ENCODE measurements at regions not wholly inside any gene's neighbourhood (a gene's known extent, or its start where the extent isn't known, plus 50 kb on each side); places are given as distances from the start of the nearest gene placed in this dataset.

DNA sequence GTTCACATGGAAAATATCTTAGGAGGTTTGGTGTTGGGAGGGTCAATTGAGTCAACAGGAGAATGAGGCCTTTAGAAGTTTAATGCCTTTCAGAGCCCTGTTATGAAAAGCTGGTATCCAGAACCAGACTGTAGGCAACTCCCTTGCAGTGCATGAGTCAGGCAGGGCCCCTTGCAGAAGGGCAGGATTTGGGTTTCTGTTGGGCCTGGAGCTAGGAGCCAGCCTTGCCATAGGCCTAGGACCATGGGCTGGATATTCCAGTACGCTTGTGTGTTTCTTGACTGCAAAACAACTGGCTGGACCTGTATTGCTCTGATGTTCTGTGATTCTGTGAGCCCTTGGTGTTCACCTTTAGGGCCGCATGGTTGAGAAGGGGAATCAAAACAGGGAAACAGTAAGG is 121.8 kb upstream of the ADRA1D start (continued):
- TF ChIP-seq, protein P1, sequence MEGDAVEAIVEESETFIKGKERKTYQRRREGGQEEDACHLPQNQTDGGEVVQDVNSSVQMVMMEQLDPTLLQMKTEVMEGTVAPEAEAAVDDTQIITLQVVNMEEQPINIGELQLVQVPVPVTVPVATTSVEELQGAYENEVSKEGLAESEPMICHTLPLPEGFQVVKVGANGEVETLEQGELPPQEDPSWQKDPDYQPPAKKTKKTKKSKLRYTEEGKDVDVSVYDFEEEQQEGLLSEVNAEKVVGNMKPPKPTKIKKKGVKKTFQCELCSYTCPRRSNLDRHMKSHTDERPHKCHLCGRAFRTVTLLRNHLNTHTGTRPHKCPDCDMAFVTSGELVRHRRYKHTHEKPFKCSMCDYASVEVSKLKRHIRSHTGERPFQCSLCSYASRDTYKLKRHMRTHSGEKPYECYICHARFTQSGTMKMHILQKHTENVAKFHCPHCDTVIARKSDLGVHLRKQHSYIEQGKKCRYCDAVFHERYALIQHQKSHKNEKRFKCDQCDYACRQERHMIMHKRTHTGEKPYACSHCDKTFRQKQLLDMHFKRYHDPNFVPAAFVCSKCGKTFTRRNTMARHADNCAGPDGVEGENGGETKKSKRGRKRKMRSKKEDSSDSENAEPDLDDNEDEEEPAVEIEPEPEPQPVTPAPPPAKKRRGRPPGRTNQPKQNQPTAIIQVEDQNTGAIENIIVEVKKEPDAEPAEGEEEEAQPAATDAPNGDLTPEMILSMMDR (IDR thresholded peaks at IDR 0.05 in 2 of 3, conservative IDR thresholded peaks at IDR 0.05 in 1 of 3; ENCODE audit: borderline replicate concordance in 1 of 3, insufficient read depth in 1 of 3, low read depth in 2 of 3, low read length in 2 of 3): no peak
- TF ChIP-seq SRF (IDR thresholded peaks at IDR 0.05; ENCODE audit: low read depth): no peak
- no peak for TF ChIP-seq POLR2A (IDR thresholded peaks at IDR 0.05; ENCODE audit: borderline replicate concordance, extremely low read depth, insufficient read depth, insufficient read length)
- no peak for TF ChIP-seq FOSL1 (IDR thresholded peaks at IDR 0.05; ENCODE audit: low read depth)

- Histone ChIP-seq H2AFZ (ENCODE audit: low read depth, low read length, poor library complexity, severe bottlenecking) (no peak overlapping the region), H3K27me3 (ENCODE audit: insufficient read depth, low read length) (no peaks in the 10 kb centered on the region), H3K27ac (ENCODE audit: low read depth, low read length) (no peak overlapping the region), H3K4me3 (replicated peaks in 1 of 2; ENCODE audit: low read depth in 1 of 2, low read length in 2 of 2) (no peak overlapping the region), H3K9me3 (ENCODE audit: control insufficient read depth in 1 of 2, insufficient read depth in 1 of 2, low read depth in 1 of 2, low read length in 2 of 2) (peaks cover 0 to 8% of the 10 kb centered on the region in 2 experiments; a peak in 1 of 4 replicates), H3K9me2 (ENCODE audit: insufficient read depth) (no peaks in the 10 kb centered on the region), H3K36me3 (ENCODE audit: control insufficient read depth in 1 of 2, insufficient read depth in 2 of 2, low read length in 2 of 2) (no peaks in the 10 kb centered on the region), H3K4me1 (ENCODE audit: control insufficient read depth in 1 of 2, insufficient read depth in 2 of 2, low read length in 2 of 2) (no peaks in the 10 kb centered on the region), H3K9ac (ENCODE audit: low read length) (no peak overlapping the region), H4K20me1 (ENCODE audit: insufficient read depth) (no peaks in the 10 kb centered on the region), H3K4me2 (ENCODE audit: low read length) (no peak overlapping the region), H3K79me2 (ENCODE audit: insufficient read depth, low read length) (no peaks in the 10 kb centered on the region)
- intact Hi-C loops (cut with micrococcal nuclease): no loop called here
- POLR2A ChIA-PET: no interaction called here
- ATAC-seq: no peak
- TF ChIP-seq POLR2A (IDR thresholded peaks at IDR 0.05; ENCODE audit: borderline replicate concordance, extremely low read depth, insufficient read depth, insufficient read length) (no peak), POLR2AphosphoS5 (IDR thresholded peaks at IDR 0.05; ENCODE audit: low read depth, low read length) (no peak), CBX3 (IDR thresholded peaks at IDR 0.05; ENCODE audit: low read depth) (no peak), FOSL1 (IDR thresholded peaks at IDR 0.05; ENCODE audit: low read depth) (no peak)
- TF ChIP-seq, protein P1 (IDR thresholded peaks at IDR 0.05 in 2 of 3, conservative IDR thresholded peaks at IDR 0.05 in 1 of 3; ENCODE audit: borderline replicate concordance in 1 of 3, insufficient read depth in 1 of 3, low read depth in 2 of 3, low read length in 2 of 3): no peak
- TF ChIP-seq, protein P2, sequence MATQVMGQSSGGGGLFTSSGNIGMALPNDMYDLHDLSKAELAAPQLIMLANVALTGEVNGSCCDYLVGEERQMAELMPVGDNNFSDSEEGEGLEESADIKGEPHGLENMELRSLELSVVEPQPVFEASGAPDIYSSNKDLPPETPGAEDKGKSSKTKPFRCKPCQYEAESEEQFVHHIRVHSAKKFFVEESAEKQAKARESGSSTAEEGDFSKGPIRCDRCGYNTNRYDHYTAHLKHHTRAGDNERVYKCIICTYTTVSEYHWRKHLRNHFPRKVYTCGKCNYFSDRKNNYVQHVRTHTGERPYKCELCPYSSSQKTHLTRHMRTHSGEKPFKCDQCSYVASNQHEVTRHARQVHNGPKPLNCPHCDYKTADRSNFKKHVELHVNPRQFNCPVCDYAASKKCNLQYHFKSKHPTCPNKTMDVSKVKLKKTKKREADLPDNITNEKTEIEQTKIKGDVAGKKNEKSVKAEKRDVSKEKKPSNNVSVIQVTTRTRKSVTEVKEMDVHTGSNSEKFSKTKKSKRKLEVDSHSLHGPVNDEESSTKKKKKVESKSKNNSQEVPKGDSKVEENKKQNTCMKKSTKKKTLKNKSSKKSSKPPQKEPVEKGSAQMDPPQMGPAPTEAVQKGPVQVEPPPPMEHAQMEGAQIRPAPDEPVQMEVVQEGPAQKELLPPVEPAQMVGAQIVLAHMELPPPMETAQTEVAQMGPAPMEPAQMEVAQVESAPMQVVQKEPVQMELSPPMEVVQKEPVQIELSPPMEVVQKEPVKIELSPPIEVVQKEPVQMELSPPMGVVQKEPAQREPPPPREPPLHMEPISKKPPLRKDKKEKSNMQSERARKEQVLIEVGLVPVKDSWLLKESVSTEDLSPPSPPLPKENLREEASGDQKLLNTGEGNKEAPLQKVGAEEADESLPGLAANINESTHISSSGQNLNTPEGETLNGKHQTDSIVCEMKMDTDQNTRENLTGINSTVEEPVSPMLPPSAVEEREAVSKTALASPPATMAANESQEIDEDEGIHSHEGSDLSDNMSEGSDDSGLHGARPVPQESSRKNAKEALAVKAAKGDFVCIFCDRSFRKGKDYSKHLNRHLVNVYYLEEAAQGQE (IDR thresholded peaks at IDR 0.05; ENCODE audit: low read depth): no peak
- CTCF ChIA-PET: no interaction called here
- RAD21 ChIA-PET (ENCODE audit: low non-redundant PET in 1 of 2, low total read pairs in 2 of 2, uncharacterized antibody in 2 of 2, unreplicated experiment in 2 of 2): no interaction called here
- BruUV-seq (replicated peaks): no TSS peak
- no peak for DNase-seq (ENCODE audit: low read depth, low spot score)
Observed at GRCh38 chr20:4369798-4370124, 120.7 kb upstream of the ADRA1D start.
